NCI-H187 (cell line): ENCODE measurements at regions not wholly inside any gene's neighbourhood (a gene's known extent, or its start where the extent isn't known, plus 50 kb on each side); places are given as distances from the start of the nearest gene placed in this dataset.

Experiments
- DNase-seq, 2 experiments: peaks; one replicate each; lab custom pipeline; 2025; lab: John Stamatoyannopoulos, UW

GRCh38 chr17:36816214-36816906, 120.9 kb upstream of the LHX1 start:
- DNase-seq = no peak

GRCh38 chr17:36816907-36817288, 120.4 kb upstream of the LHX1 start:
- DNase-seq = no peak

- DNase-seq = no peak
These were observed 119.7 kb upstream of the LHX1 start for GRCh38 chr17:36817483-36818048.

GRCh38 chr17:36818134-36818825, 119.0 kb upstream of the LHX1 start:
- no peak for DNase-seq

GRCh38 chr17:36823850-36824677, 113.2 kb upstream of the LHX1 start:
- no peak for DNase-seq

GRCh38 chr17:36824678-36825101, 112.6 kb upstream of the LHX1 start:
- DNase-seq = no peak

- DNase-seq = no peak
These were observed 112.2 kb upstream of the LHX1 start for GRCh38 chr17:36825113-36825512.

- DNase-seq = no peak
These were observed 111.8 kb upstream of the LHX1 start for GRCh38 chr17:36825521-36825920.

- DNase-seq = no peak
These were observed 111.3 kb upstream of the LHX1 start for GRCh38 chr17:36825951-36826350.

GRCh38 chr17:36827081-36827480, 110.2 kb upstream of the LHX1 start:
- no peak for DNase-seq

GRCh38 chr17:36829676-36830075, 107.6 kb upstream of the LHX1 start:
- no peak for DNase-seq

- no peak for DNase-seq
These were observed 104.0 kb upstream of the LHX1 start for GRCh38 chr17:36833279-36833678.

GRCh38 chr17:36835036-36835435, 102.2 kb upstream of the LHX1 start:
- DNase-seq = no peak

- no peak for DNase-seq
These were observed 99.9 kb upstream of the LHX1 start for GRCh38 chr17:36837195-36837938.

- no peak for DNase-seq
These were observed 99.4 kb upstream of the LHX1 start for GRCh38 chr17:36837939-36838272.

- no peak for DNase-seq
These were observed 98.0 kb upstream of the LHX1 start for GRCh38 chr17:36839256-36839655.

- DNase-seq = no peak
These were observed 96.5 kb upstream of the LHX1 start for GRCh38 chr17:36840796-36841195.

GRCh38 chr17:36842231-36842819, 95.0 kb upstream of the LHX1 start:
- DNase-seq = no peak

GRCh38 chr17:36842963-36843558, 94.2 kb upstream of the LHX1 start:
- no peak for DNase-seq

- no peak for DNase-seq
These were observed 93.3 kb upstream of the LHX1 start for GRCh38 chr17:36844013-36844412.

GRCh38 chr17:36844601-36845000, 92.7 kb upstream of the LHX1 start:
- no peak for DNase-seq
